GM18517 (cell line): ENCODE measurements at regions not wholly inside any gene's neighbourhood (a gene's known extent, or its start where the extent isn't known, plus 50 kb on each side); places are given as distances from the start of the nearest gene placed in this dataset.

Experiments used
- ATAC-seq: cut with Tn5 transposase; IDR thresholded peaks from one replicate; pipeline ENCODE4 v1.9.1; 2021; ENCODE audit warnings: mild to moderate bottlenecking, moderate library complexity; ENCODE audit not compliant: unreplicated experiment

DNA sequence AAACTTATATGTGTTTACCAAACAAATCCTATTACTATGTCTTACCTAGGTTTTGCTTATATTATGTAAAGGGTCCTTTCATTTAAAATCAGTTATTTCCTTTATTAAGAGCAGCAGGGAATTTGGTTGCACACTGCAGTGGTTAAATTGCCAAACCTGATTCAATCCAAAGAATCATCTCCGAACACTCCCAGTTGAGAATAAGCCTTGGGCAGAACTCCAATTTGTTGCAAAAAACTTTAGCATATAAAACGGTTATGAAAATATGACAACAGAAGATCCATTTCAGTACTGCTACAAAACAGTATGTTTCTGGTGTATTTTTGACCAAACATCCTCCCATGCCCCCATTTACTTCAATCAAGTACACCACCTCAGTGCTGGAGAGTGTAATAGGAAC lies 587.0 kb upstream of the GRAMD2B start:
- ATAC-seq: no peak

DNA sequence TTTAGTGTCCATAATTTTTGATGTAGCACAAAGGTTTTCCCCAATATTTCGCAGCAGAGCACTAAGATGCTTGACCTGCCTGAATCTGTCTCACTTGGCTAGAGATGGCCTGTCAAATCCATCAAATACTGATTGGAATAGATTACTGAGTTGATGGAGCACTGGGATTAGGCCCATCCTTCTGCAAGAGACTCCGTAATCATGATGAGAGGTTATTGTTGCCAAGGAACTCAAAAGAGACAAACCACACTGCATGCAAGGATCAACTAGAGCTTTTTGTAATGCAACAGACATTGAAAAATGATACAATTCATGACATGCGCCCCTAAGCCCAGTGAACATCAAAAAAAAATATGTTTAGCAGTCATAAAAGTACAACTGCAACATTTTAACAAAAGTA lies 585.3 kb upstream of the GRAMD2B start:
- no peak for ATAC-seq

DNA sequence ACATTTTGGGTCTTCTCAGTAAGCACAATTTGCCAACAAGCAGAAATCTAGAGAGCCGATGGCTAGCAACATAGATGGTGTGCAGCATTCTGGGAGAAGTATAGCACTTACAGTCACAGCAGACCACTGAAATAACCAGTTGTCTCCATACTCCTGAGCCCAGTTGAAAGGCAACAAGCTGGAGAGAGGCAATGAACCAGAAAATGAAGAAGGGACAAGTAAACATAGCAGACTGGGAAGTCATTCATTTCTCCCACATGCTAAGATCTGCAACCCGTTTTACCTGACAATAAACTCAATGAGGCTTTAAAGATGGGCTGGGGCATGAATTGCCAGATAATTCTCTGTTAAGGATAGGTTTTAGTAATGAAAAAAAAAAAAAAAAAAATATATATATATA lies 575.6 kb upstream of the GRAMD2B start:
- no peak for ATAC-seq

DNA sequence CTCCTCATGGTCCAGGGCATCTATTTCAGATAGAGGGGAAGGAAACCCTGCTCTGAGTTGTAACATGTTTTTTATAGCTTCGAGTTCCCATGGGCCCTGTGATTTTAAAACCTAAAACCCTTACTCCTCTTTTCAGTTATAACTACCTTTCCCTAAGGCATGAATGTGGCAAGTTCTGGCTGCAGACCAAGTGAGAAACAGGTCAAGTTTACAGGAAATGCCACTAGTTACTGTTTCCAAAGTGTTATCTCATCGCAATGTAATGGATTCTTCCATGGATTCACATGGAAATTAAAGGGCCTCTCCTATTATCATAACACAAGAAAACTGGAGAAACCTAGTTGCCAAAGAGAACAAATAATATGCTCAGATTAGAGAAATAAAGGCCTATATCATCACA lies 574.5 kb upstream of the GRAMD2B start:
- ATAC-seq: no peak

DNA sequence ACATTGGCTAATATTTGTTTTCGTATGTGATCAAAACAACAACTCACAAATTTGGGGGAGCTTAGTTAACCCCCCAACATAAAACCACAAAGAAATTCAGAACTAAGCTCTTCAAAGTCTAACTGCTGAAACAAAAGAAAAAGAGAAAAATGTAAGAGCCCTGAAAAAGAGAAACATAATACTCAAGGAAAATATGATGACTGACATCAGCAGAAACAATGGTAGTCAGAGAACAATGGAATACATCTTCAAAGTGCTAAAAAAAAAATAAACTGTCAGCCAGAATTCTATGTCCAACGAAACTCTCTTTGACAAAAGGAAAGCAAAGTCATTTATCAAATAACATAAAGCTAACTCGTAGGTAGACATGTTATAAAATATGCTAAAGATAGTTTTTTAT lies 566.3 kb upstream of the GRAMD2B start:
- ATAC-seq: no peak

DNA sequence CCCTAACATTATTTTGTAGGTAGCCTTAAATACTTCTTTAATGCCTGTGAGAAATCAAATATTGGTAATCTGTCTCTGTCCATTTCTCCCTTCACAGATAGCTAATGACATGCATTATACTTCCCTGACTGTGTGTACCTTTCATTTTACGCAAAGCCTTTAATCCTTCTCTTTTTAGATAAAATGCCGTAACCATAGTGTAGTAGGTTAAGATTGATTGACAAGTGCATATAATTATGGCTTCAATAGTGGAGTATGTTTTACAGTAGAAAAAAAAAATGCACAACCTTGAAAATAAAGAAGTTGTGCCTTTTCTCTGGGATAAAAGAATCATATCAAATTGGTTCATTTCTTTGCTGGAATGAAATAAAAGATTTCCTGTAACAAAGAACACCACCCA lies 559.6 kb upstream of the GRAMD2B start:
- ATAC-seq: no peak

DNA sequence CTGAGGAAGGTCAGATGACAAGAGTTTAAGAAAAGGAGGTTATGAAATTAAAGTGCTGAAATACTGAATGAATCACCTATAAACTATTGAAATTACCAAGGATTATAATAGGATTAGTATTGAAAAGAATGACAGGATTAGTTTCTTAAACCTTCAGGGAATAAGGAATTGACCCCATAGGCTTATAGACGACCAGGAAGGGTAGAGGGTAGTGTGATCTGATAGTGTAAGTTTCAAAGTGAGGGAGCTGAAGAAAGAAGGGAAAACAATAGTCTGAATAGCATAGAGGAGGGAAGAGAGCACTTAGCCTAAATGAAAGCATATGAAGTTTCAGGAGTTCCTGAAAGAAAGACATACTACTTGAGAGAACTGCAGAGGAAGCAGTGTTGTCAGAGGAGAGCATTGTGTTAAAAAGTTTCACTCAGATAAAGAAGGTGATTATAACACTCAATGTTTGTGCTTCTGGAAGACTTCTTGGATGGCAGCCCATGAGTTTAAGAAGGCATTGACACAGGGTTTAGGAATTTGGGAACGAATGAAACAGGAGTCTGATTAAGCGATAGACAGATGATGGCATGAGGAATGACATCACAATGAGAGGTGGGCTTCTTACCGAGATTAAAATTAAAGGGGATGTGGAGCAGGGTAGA lies 557.9 kb upstream of the GRAMD2B start:
- ATAC-seq: no peak

DNA sequence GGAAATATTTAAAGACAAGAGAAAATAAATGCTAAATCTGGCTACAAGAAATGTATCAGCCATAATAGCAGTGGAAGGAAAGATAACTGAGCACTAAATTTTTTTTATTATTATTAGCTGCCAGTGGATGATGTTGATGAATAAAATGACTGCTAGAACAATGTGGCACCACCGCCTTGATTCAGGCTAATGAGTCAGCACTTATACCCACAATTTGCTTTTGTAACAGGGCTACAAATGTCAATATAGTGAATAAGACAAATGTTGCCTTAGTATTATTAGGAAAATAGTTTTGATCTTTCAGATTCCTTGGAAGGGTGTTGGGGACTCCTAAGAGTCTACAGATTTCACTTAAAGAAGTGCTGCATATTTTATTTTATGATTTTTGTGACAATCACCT lies 555.2 kb upstream of the GRAMD2B start:
- no peak for ATAC-seq

DNA sequence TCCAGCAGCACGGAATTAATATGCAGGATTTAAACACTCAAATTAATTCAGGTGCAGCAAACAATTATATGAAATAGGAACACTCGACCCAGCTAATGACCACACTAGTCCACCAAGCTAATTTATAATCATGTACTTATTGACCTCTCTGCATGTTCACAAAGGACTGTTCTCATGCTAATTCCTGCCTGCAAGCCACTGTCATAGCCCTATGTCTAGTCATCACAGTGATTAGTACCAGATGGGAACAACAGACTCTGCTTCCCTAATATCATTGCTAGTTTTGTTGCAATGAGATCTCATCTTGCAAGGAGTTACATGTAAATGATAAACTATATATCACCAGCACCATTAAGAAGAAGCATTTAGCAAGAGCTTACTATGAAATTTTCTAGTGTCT lies 553.0 kb upstream of the GRAMD2B start:
- ATAC-seq: no peak

DNA sequence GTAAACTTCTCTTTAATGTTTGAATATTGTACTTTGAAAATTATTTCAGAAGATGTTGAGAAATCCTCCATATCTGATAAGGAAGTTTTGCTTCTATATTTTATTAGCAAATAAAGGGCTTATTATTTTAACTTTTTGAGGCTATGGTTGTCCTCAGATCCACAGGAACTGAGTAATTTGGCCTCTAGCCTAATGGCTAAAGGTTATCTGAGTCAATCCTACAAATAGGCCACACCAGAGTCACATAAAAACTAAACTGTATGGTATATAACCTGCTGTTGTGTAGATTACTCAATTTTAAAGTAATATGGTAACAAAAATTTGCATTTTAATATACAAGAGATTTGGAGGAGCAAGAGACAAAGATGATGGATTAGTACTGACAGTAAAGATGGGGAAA lies 549.2 kb upstream of the GRAMD2B start:
- ATAC-seq: no peak

DNA sequence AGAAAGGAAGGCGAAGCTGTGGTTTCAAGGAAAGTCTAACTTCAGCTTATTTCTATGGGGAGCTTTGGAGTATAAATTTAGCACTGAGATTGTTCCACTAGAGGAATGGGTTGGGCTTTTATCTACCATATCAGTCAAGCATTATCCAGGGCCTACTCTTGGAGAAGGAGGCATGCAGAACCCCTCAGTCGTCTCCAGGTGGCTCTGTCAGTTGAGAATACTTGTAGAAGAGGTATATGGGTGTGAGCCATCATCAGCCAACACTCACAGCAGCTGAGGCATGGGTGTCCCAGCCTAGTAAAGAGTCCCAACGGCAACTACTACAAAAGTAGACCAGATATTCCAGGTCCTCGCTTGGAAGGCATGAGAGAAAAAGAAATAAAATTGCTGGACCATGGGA lies 548.5 kb upstream of the GRAMD2B start:
- ATAC-seq: no peak

DNA sequence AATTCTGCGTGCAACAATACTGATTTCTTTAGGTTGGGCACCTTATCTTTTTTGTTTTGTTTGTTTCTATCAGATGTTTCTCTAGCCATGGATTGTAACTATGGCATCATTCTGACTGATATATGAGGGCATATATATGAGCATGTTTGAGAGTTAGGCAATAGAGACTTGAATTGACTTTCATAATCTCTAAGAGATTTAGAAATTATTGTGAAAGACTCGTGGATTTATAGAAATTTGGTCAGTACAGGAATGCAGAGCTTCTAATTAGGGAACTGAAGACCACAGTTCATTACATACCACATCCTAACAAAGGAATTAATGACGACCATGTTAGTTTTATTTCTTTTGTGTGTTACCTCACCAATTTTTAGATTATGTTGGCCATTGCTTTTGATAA lies 546.0 kb upstream of the GRAMD2B start:
- ATAC-seq: no peak

DNA sequence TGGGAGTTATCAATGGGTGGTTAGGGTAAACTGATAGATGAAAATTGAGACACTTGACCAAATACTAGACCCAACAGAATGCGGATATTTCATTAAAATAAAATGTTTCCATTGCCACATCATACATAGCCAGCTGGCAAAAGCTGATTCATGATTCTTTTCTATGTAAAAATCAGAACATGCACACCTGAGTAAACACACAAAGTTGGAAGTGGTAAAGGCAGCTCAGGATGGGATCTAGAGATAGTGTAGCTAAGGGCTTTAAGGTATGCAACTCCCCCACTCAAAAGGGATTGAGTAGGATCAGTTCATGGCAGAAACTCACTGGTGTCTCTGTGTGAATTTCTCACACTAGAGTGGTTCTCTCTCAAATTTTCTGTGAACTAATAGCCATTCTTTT lies 541.1 kb upstream of the GRAMD2B start:
- ATAC-seq: no peak

DNA sequence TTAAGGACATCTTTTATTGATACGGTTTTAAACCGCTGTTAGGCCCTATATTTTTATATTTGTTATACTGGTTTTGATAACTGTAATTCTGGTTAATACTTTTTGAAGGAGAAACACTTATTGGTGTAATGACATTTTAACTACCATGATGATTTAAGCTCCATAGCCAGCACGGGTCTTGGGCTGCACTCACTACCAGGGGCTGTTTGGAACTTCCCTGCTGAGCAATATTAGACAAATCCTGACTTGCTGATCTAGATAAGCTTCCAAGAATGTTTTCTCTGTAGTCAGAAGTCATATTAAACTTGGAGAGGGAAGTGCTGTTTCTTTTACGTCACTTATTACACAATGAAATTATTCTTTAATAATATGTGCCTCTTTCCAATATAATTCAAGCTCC lies 540.0 kb upstream of the GRAMD2B start:
- no peak for ATAC-seq

DNA sequence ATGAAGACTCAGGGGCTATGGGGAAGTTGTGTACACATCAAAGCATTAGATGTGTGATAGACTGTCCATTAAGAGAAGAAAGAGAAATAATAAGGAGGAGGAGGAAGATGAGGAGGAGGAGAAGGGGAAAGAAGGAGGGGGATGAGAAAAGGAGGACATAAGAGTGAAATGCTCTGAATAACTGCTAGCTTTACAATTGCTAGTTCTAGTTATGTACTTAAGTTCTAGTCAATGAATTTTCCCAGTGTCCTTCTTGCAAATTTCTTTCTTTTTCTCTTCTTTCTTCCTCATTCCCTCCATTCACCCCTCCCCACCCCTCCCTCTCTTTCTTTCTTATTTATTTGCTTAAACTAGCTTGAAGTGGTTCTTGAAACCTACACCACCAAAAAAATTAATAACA lies 534.9 kb upstream of the GRAMD2B start:
- no peak for ATAC-seq

DNA sequence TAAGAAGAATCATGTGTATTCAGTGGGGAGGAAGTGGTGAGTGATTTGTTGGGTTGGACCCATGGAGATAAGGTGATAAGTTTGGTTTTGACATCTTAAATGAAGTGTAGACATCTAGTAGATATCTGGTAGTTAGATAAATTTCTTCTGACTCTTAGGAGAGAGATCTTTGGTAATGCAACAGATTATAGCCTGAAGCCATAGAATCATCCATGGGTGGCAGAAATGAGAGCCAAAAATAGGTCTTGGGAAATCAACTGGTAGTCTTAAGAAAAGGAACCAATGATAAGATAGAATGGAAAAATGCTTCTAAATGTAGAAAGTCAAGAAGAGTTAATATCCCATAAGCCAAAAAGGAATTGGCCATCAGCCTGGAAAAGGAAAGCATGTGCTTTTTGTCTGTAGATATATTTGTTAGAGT lies 532.7 kb upstream of the GRAMD2B start:
- ATAC-seq: no peak

DNA sequence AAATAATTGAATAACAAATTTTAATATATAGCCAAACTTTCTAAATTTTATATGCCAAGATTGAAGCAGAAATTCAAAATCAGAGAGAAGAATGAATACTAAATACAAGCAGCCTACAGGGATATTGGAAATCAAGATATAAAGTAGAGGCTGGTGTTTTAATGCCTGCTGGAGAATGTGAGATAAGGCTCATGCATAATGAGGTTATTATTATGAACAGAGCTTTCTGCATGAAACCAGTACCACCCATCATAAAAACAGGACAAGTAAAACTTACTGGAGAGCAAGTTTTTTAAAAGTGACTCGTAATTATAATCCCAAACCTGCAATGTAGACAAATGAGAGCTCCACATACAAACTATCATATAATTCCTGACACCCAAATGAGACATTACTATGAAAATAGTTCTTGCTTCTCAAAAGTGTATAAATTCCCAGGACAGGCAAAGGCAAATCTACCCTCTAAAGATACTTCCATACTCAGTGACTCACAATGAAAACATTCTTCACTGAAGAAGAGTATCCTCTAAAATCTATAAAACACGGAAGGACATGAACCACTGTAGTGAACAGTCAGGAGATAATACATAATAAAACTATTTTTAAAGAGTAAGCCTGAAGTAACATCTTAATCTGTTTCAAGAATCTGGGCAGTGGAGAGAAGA lies 532.0 kb upstream of the GRAMD2B start:
- no peak for ATAC-seq

DNA sequence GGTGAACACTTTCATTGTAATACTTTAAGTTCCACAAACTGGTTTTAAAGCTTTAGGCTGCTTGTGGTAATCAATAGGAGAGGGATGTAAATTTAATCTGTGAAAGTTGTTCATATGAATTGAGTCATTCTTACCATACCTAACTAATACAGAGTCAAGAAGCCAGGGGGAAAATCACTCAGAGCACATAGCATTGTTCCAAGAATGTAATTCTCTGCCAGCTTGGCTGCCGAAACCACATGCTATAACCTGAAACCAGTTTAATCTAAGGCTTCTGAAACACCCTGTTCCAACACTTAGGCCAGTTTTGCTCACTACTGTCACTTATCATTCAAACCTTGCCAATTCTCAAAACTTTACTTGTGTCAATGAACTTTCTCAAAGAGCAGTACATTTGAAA lies 528.8 kb upstream of the GRAMD2B start:
- no peak for ATAC-seq

DNA sequence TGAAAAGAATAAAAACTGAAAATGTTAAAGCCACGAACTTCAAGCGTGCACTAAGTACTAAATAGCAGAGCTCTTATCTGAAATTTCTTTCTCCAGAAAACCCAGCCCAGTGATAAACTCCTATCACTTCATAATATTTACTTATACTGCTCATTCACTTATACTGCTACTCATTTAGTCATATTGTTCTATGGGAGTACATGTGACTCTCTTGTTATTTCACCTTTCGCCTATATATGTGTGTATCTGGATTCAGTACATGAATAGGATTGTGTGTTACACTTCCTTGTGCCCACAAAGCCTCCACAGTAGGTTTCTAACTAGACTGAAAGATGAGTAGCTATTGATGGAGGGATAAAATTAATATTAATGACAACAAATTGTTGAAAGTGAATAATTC lies 526.8 kb upstream of the GRAMD2B start:
- no peak for ATAC-seq

DNA sequence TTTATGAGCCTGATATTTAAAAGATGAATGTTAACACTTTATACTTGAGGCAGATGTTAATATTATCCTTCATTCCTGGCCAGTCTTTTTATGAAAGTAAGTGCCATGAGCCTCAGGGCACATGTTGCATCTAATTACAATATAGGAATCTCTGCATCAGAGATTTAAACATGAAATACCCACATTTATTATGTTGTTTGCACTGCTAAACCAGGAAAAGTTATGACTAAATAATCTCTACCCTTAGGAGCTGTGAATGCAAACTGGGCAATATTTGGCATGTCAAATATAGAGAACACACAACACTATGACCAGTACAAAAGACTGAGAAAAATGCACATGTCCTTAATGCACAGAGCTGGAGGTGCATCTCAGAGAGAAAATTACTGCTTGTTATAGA lies 526.1 kb upstream of the GRAMD2B start:
- no peak for ATAC-seq

DNA sequence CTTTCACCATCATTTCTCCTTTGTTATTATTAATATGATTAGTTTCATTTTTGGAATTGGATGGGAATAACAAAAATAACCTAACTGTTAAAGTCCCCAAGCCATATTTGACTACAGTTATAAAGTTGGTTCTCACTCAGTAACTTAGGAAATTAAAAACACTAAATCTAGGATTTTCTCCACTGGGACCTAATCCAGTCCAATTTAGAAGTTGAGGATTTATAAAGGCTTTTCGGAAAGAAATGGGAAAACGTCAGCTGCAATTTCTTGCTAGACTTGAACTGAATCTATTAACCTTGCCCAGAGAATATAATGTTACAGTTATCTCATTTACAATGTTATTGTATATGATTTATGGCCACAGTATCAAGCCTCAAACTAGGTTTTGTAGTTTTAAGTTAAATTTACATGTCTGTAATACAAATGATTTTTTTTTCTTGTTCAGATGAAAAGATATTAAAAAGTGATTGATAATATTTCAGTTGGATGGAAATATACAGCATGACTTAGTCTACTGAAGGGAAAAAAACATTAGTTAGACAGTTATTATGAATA lies 524.3 kb upstream of the GRAMD2B start:
- no peak for ATAC-seq

DNA sequence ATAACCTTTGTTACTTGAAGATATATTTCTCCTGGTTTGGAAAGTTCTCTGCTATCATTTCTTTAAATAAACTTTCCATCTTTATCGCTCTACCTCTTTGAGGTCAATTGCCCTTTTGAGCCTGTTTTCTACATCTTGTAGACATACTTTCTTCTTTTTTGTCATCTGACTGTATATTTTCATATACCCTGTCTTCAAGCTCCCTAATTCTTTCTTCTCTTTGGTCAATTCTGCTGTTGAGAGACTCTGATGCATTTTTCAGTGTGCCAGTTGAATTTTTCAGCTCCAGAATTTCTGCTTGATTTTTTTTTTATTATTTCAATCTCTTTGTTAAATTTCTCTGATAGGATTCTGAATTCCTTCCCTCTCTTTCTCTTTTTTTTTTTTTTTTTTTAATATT lies 511.2 kb upstream of the GRAMD2B start:
- no peak for ATAC-seq

DNA sequence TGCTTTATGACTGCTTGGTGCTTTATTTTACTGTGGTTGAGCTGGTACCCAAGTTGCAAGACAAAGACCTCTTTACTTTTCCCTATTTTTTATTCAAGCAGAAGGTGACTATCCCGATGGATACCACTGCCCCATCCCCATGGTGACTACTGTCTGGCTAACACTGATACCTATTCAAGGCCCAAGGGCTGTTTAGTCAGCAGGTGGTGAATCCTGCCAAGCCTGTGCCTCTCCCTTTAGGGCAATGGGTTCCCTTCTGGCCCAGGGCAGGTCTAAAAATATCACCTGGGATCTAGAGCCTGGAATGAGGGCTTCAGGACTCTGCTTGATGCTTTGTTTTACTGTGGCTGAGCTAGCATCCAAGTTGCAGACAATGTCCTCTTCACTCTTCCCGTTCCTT lies 510.0 kb upstream of the GRAMD2B start:
- no peak for ATAC-seq
